A549 (cell line): ENCODE measurements at regions not wholly inside any gene's neighbourhood (a gene's known extent, or its start where the extent isn't known, plus 50 kb on each side); places are given as distances from the start of the nearest gene placed in this dataset.

Experiments
- CBX2 ChIP-seq: fragments of 200-600 bp; sonication (generic); IDR thresholded peaks from 2 replicates; pipeline ENCODE4 v1.6.1; 2016; ENCODE audit warnings: low read depth, mild to moderate bottlenecking, borderline replicate concordance
- CEBPB ChIP-seq, 2 experiments: fragments of >200 bp in 1 of 2; sonication (Bioruptor Twin) in 1 of 2; formaldehyde crosslinking in 1 of 2; IDR thresholded peaks; 2 replicates each; pipeline ENCODE4 v1.6.1; 2012 to 2016
- CTCF ChIP-seq: fragments of >200 bp; sonication (Bioruptor Twin); formaldehyde crosslinking; IDR thresholded peaks from 3 replicates; pipeline ENCODE4 v1.5.1; 2016
- EP300 ChIP-seq, 2 experiments: fragments of >200 bp; sonication (Bioruptor Twin); formaldehyde crosslinking; IDR thresholded peaks; 2 replicates in 1 of 2; 3 replicates in 1 of 2; pipeline ENCODE4 v1.6.1; 2016 to 2017
- JUNB ChIP-seq: fragments of >200 bp; sonication (Bioruptor Twin); formaldehyde crosslinking; IDR thresholded peaks from 2 replicates; pipeline ENCODE4 v1.6.1; 2016
- NFE2L2 ChIP-seq: fragments of 150-350 bp; conservative IDR thresholded peaks from 2 replicates; pipeline ENCODE4 v1.6.1; 2014; ENCODE audit warnings: low read length
- POLR2A ChIP-seq: IDR thresholded peaks from 2 replicates; pipeline ENCODE4 v1.6.1; 2012; ENCODE audit warnings: mild to moderate bottlenecking, low read length
- RAD21 ChIP-seq, 2 experiments: fragments of >200 bp in 1 of 2; sonication (Bioruptor Twin) in 1 of 2; formaldehyde crosslinking in 1 of 2; IDR thresholded peaks in 1 of 2; conservative IDR thresholded peaks in 1 of 2; 2 replicates in 1 of 2; 3 replicates in 1 of 2; pipeline ENCODE4 v1.6.1; 2012 to 2018; ENCODE audit warnings: inconsistent platforms in 1 of 2
- RCOR1 ChIP-seq: fragments of 150-350 bp; IDR thresholded peaks from 2 replicates; pipeline ENCODE4 v1.6.1; 2014; ENCODE audit warnings: antibody characterized with exemption, low read length, low read depth
- SMC3 ChIP-seq: fragments of >200 bp; sonication (Bioruptor Twin); formaldehyde crosslinking; IDR thresholded peaks from 3 replicates; pipeline ENCODE4 v1.6.1; 2018; ENCODE audit warnings: inconsistent platforms

GRCh38 chr9:107636571-107637381, 147.2 kb upstream of the KLF4 start:
- TF ChIP-seq POLR2A (no peak), CTCF (no peak), NFE2L2 (no peak), EP300 (IDR thresholded peaks at IDR 0.05) (no peak), RAD21 (conservative IDR thresholded peaks at IDR 0.05 in 1 of 2, IDR thresholded peaks at IDR 0.05 in 1 of 2) (no peak), SMC3 (no peak), RCOR1 (no peak), JUNB (no peak), CBX2 (no peak), CEBPB (IDR thresholded peaks at IDR 0.05) (no peak)
